ENCODE measurements at regions not wholly inside any gene's neighbourhood (a gene's known extent, or its start where the extent isn't known, plus 50 kb on each side); places are given as distances from the start of the nearest gene placed in this dataset.
A peak's percentile ranks its signal among the peaks of the same experiment; 100 is the strongest.

- H3K27me3 ChIP-seq (ENCODE audit: control insufficient read depth, insufficient read depth, low read length) = no peaks in the 10 kb centered on the region
- no peak overlapping the region for H3K4me3 ChIP-seq (ENCODE audit: low read depth, low read length)
- peaks cover 14% of the 10 kb centered on the region for H3K4me1 ChIP-seq (ENCODE audit: control insufficient read depth, insufficient read depth, low read length)
- peaks cover 8% of the 10 kb centered on the region for H3K36me3 ChIP-seq (ENCODE audit: control insufficient read depth, insufficient read depth, low read length)
- no peak overlapping the region for H3K9ac ChIP-seq (ENCODE audit: low read depth, low read length)
- H3K9me3 ChIP-seq (ENCODE audit: control insufficient read depth, insufficient read depth, low read length) = no peaks in the 10 kb centered on the region
These were observed 113.6 kb upstream of the IPO9 start for GRCh38 chr1:201715351-201715750.

DNA sequence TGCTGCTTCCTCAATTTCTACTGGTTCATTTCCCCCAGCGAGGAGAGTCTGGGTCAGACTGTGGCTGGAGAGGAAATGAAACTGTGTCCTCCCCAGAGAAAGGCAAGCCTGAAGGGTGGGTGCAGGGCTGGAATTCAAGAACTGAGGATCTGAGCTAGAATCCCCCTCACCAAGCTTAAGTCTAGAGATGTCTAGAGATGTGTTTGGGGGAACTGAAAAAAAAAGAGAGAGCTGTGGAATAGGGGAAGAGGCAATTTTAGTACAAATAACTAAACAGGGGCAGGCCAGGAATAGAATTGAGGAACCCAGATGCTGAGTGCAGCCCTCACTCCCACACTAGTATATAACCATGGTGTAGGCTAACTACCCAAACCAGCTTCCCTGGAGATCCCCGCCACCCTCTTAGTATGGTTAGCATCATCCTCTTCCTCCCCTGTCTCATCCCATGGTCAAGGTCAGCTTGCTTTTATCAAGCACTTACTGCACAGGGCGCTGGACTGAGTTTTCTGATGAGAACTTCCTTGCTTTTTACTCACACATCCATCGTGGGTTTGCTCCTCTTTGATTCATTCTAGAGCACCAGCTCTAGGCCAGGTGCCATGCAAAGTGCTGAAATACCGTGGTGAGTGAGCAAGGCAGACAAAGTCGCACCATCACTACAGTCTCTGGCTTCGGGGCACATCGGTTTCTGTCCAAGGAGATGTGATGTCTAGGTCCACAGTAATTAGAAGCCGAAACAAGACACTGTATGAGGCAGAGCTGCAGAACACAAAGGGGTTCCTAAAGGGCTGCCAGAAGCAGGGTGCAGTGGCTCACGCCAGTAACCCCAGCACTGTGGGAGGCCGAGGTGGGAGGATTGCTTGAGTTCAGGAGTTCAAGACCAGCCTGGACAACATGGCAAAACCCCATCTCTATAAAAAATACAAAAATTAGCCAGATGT lies 112.9 kb upstream of the IPO9 start:
- Histone ChIP-seq H3K36me3 (ENCODE audit: control insufficient read depth, insufficient read depth, low read length) (peaks cover 8% of the 10 kb centered on the region), H3K9me3 (ENCODE audit: control insufficient read depth, insufficient read depth, low read length) (no peaks in the 10 kb centered on the region), H3K4me3 (ENCODE audit: low read depth, low read length) (no peak overlapping the region), H3K27me3 (ENCODE audit: control insufficient read depth, insufficient read depth, low read length) (no peaks in the 10 kb centered on the region), H3K9ac (ENCODE audit: low read depth, low read length) (no peak overlapping the region), H3K4me1 (ENCODE audit: control insufficient read depth, insufficient read depth, low read length) (peaks cover 18% of the 10 kb centered on the region)

- H3K27me3 ChIP-seq (ENCODE audit: control insufficient read depth, insufficient read depth, low read length) = no peaks in the 10 kb centered on the region
- peaks cover 18% of the 10 kb centered on the region for H3K4me1 ChIP-seq (ENCODE audit: control insufficient read depth, insufficient read depth, low read length)
- no peak overlapping the region for H3K9ac ChIP-seq (ENCODE audit: low read depth, low read length)
- no peak overlapping the region for H3K4me3 ChIP-seq (ENCODE audit: low read depth, low read length)
- H3K36me3 ChIP-seq (ENCODE audit: control insufficient read depth, insufficient read depth, low read length) = peaks cover 8% of the 10 kb centered on the region
- H3K9me3 ChIP-seq (ENCODE audit: control insufficient read depth, insufficient read depth, low read length) = no peaks in the 10 kb centered on the region
These were observed 112.2 kb upstream of the IPO9 start for GRCh38 chr1:201716742-201717135.

DNA sequence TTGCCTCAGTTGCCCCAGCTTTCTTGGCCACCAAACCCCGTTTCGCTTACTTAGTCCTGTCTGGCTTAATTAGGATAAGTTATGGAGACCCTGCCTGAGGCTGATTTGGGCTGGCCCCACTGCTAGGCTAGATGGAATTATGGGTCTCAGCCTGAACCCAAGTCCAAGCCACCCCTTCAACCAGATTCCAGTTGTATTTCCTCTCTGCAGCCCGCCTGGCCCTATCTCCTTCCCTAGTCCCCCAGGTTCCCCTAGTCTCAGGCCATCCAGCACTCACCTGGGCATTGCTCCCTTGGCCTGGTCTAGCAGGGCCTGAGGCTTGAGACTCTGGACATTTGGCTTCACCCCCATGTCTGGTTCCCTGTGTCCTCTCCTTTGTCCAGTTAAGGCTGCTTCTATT lies 111.7 kb upstream of the IPO9 start:
- no peaks in the 10 kb centered on the region for H3K27me3 ChIP-seq (ENCODE audit: control insufficient read depth, insufficient read depth, low read length)
- H3K9ac ChIP-seq (ENCODE audit: low read depth, low read length) = no peak overlapping the region
- H3K4me3 ChIP-seq (ENCODE audit: low read depth, low read length) = no peak overlapping the region
- no peaks in the 10 kb centered on the region for H3K9me3 ChIP-seq (ENCODE audit: control insufficient read depth, insufficient read depth, low read length)
- peaks cover 8% of the 10 kb centered on the region for H3K36me3 ChIP-seq (ENCODE audit: control insufficient read depth, insufficient read depth, low read length)
- H3K4me1 ChIP-seq (ENCODE audit: control insufficient read depth, insufficient read depth, low read length) = peaks cover 18% of the 10 kb centered on the region

DNA sequence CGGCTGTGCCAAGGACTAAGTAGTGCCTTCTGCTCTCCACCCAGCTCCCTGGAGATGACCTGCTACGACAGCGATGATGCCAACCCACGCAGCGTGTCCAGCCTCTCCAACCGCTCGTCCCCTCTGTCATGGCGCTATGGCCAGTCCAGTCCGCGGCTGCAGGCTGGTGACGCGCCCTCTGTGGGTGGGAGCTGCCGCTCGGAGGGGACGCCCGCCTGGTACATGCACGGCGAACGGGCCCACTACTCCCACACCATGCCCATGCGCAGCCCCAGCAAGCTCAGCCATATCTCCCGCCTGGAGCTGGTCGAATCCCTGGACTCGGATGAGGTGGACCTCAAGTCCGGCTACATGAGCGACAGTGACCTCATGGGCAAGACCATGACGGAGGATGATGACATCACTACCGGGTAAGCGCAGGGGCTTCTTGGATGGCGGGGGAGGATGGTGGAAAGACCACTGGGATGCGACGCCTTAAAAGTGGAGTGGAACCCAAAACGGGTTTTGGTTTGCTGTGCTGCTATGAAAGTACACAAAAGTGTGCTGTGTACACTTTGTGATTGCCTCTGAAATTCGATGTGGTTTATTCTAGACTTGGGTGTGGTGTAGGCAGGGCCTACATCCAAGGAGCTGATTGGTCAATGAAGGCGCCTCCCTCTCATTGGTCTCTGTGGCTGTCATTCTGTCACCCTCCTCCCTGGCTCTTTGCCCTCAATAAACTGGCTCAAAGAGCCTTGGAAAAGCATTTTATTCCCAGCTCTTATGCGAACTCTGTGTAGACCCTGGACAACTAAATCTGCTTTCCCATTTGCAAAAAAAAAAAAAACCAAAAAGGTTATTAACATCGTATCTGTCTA lies 110.4 kb upstream of the IPO9 start:
- H3K4me1 ChIP-seq (ENCODE audit: control insufficient read depth, insufficient read depth, low read length) = peaks cover 18% of the 10 kb centered on the region
- no peaks in the 10 kb centered on the region for H3K9me3 ChIP-seq (ENCODE audit: control insufficient read depth, insufficient read depth, low read length)
- peaks cover under 1% of the 10 kb centered on the region for H3K36me3 ChIP-seq (ENCODE audit: control insufficient read depth, insufficient read depth, low read length)

GRCh38 chr1:201719812-201720521 lies 109.0 kb upstream of the IPO9 start:
- no peaks in the 10 kb centered on the region for H3K9me3 ChIP-seq (ENCODE audit: control insufficient read depth, insufficient read depth, low read length)
- no peaks in the 10 kb centered on the region for H3K36me3 ChIP-seq (ENCODE audit: control insufficient read depth, insufficient read depth, low read length)
- peak overlapping the region; percentile 29 for H3K9ac ChIP-seq (ENCODE audit: low read depth, low read length)
- H3K27me3 ChIP-seq (ENCODE audit: control insufficient read depth, insufficient read depth, low read length) = no peaks in the 10 kb centered on the region
- H3K4me1 ChIP-seq (ENCODE audit: control insufficient read depth, insufficient read depth, low read length) = peaks cover 13% of the 10 kb centered on the region
- H3K4me3 ChIP-seq (ENCODE audit: low read depth, low read length) = no peak overlapping the region

More for the DNA sequence above, 110.4 kb upstream of the IPO9 start:
- Histone ChIP-seq H3K27me3 (ENCODE audit: control insufficient read depth, insufficient read depth, low read length) (no peaks in the 10 kb centered on the region), H3K4me3 (ENCODE audit: low read depth, low read length) (no peak overlapping the region), H3K9ac (ENCODE audit: low read depth, low read length) (no peak overlapping the region)

- Histone ChIP-seq H3K27me3 (ENCODE audit: control insufficient read depth, insufficient read depth, low read length) (no peaks in the 10 kb centered on the region), H3K9ac (ENCODE audit: low read depth, low read length) (no peak overlapping the region), H3K4me1 (ENCODE audit: control insufficient read depth, insufficient read depth, low read length) (peaks cover 13% of the 10 kb centered on the region), H3K9me3 (ENCODE audit: control insufficient read depth, insufficient read depth, low read length) (no peaks in the 10 kb centered on the region), H3K36me3 (ENCODE audit: control insufficient read depth, insufficient read depth, low read length) (no peaks in the 10 kb centered on the region), H3K4me3 (ENCODE audit: low read depth, low read length) (no peak overlapping the region)
These were observed 108.5 kb upstream of the IPO9 start for GRCh38 chr1:201720522-201720844.

DNA sequence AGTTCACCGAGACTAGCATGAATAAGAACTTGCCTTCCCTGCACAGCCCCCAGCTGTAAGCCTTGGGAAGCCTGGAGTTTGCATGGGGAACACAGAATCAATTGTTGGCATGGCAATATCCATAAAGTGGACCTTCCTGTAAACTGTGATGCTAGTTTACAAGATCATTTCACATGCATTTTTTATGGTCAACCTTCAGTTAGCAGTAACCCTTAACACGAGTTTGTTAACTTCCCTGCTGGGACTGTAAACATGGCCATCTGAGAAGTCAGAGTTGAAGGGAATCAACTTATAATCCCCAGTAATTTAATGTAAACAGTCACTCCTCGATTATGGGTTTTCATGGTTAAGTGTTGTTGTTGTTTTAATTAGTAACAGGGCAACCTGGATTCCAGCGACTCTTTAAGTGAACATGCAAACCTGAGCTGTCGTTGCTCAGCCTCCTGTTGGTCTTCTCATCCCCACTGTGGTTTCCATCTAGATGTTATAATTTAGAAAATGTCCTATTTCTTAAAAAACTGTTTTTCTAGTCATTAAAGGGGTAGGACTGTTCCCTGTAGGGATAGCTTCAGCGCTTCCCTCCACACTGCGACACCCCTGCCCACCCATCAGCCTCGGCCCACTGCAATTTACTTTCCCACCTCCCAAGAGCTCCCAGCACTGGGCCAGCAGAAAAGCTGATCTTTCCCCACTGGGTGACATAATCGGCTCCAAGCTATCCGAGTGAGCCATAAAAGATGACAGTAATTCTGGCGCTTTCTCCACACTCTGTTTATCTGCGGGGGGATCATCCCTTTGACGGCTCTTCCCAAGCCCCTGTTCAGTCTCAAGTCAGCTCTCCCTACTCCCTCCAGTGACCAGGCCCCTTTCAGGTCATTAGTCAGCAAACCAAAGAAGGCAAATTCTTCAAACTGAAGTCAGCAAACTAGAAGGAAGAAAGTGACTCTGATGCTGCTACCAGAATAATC lies 107.6 kb upstream of the IPO9 start:
- Histone ChIP-seq H3K9ac (ENCODE audit: low read depth, low read length) (no peak overlapping the region), H3K27me3 (ENCODE audit: control insufficient read depth, insufficient read depth, low read length) (no peaks in the 10 kb centered on the region), H3K9me3 (ENCODE audit: control insufficient read depth, insufficient read depth, low read length) (no peaks in the 10 kb centered on the region), H3K4me3 (ENCODE audit: low read depth, low read length) (no peak overlapping the region), H3K36me3 (ENCODE audit: control insufficient read depth, insufficient read depth, low read length) (no peaks in the 10 kb centered on the region), H3K4me1 (ENCODE audit: control insufficient read depth, insufficient read depth, low read length) (peaks cover 13% of the 10 kb centered on the region)

GRCh38 chr1:201724039-201724765 lies 104.8 kb upstream of the IPO9 start:
- H3K36me3 ChIP-seq (ENCODE audit: control insufficient read depth, insufficient read depth, low read length) = no peaks in the 10 kb centered on the region
- no peaks in the 10 kb centered on the region for H3K27me3 ChIP-seq (ENCODE audit: control insufficient read depth, insufficient read depth, low read length)
- no peaks in the 10 kb centered on the region for H3K9me3 ChIP-seq (ENCODE audit: control insufficient read depth, insufficient read depth, low read length)
- H3K9ac ChIP-seq (ENCODE audit: low read depth, low read length) = no peak overlapping the region
- H3K4me1 ChIP-seq (ENCODE audit: control insufficient read depth, insufficient read depth, low read length) = peaks cover 13% of the 10 kb centered on the region
- H3K4me3 ChIP-seq (ENCODE audit: low read depth, low read length) = no peak overlapping the region

DNA sequence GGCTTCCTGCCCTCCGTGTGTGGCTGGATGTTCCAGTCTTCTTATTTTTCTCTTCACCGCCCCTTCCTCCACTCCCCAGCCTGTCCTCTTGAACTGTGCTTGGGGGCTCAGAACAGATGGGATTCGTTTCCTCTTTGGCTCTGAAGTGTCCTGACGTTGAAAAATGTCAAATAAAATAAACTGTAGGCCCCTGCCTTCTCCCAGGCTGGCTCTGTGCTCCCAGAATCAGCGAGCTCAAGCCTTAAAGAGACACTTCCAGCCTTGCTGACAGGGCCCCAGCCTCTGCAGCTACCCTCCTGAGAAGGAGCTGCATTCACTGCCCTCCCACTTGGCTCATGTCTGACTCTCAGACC lies 104.2 kb upstream of the IPO9 start:
- no peaks in the 10 kb centered on the region for H3K36me3 ChIP-seq (ENCODE audit: control insufficient read depth, insufficient read depth, low read length)
- H3K9me3 ChIP-seq (ENCODE audit: control insufficient read depth, insufficient read depth, low read length) = no peaks in the 10 kb centered on the region
- H3K27me3 ChIP-seq (ENCODE audit: control insufficient read depth, insufficient read depth, low read length) = no peaks in the 10 kb centered on the region
- H3K4me1 ChIP-seq (ENCODE audit: control insufficient read depth, insufficient read depth, low read length) = peaks cover 10% of the 10 kb centered on the region
- H3K9ac ChIP-seq (ENCODE audit: low read depth, low read length) = no peak overlapping the region
- no peak overlapping the region for H3K4me3 ChIP-seq (ENCODE audit: low read depth, low read length)
